ENCODE measurements at regions not wholly inside any gene's neighbourhood (a gene's known extent, or its start where the extent isn't known, plus 50 kb on each side); places are given as distances from the start of the nearest gene placed in this dataset.
"Not testable (repeated sequence)": the region's sequence is repeated elsewhere in the genome, so short reads cannot be mapped to it uniquely, and the experiment has no call there.

DNA sequence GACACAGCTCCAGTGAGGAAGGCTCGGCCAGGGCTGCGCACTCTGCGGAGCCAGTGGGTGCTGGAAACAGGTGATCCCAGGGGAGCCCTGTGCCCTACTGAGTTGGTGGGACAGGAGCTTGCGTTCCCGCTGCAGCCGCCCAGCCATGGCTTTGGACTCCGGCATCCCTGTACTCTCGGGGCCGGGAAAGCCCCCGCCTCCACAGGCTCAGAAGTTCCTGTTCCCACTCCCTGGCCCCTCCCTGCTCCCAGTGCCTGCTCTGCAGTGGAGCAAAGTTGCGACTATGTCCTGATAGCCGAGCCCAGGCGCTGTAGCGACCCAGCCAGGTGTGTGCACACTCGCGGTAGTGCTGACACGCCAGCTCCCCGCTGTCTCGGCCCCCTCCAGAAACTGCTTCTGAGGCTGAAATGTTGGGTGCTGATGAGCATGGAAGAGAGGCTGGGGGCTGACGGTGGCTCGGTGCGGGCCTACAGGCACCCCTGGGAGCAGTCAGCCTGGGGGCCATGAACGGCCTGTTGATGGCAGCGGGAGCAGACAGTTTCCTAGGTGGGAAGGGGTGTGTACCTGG, 344.6 kb upstream of the MGAT4C start:
- CTCF ChIA-PET: no interaction called here
- POLR2A ChIA-PET: no interaction called here
- DNase-seq: no peak
- Mint-ChIP-seq H3K27me3 (no peaks in the 10 kb centered on the region), H3K4me1 (no peaks in the 10 kb centered on the region), H3K4me3 (no peak overlapping the region), H3K27ac (no peak overlapping the region), H3K36me3 (ENCODE audit: low read depth) (no peaks in the 10 kb centered on the region), H3K9me3 (peaks cover 4% of the 10 kb centered on the region)

DNA sequence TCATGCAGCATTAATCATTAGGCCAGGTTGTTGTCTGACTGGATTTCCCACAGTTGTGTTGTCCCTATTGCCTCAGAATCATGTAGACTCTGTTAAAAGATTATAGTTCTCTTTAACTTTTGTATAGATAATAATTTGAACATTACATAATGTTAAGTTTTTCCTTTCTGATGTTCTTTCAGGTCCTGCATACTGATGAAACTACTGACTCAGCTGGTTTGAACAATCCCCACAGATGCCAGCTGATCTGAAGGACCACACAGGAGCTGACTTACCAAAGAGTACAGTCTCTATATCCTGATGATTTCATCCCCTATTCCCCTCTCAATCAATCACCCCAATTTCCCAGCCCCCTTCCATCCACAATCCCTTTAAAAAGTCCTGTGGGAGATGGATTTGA, 341.2 kb upstream of the MGAT4C start:
- Mint-ChIP-seq H3K9me3 (peaks cover 4% of the 10 kb centered on the region), H3K4me1 (no peaks in the 10 kb centered on the region), H3K27ac (no peak overlapping the region), H3K27me3 (no peaks in the 10 kb centered on the region), H3K4me3 (no peak overlapping the region), H3K36me3 (ENCODE audit: low read depth) (no peaks in the 10 kb centered on the region)
- CTCF ChIA-PET: no interaction called here
- POLR2A ChIA-PET: no interaction called here
- no peak for DNase-seq

DNA sequence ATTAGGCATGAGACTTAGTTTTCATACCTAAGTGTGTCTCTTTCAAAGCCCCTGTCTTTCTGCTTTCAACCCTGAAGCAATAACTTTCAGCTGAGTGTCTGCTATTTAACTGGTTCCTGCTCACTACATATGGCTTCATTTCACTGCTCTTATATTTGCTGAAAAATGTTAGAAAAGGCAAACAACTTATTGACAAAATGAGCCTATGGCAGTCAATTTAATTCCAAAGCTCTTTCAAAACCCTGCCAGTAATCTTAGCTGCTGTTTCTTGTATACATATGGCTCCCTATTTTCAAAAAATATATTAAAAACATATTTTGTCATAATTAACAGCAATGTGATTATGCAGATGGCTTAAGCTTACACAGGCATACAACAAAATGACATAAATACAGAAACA, 334.1 kb upstream of the MGAT4C start:
- Mint-ChIP-seq H3K27me3 (no peaks in the 10 kb centered on the region), H3K27ac (no peak overlapping the region)
- no peak for DNase-seq

DNA sequence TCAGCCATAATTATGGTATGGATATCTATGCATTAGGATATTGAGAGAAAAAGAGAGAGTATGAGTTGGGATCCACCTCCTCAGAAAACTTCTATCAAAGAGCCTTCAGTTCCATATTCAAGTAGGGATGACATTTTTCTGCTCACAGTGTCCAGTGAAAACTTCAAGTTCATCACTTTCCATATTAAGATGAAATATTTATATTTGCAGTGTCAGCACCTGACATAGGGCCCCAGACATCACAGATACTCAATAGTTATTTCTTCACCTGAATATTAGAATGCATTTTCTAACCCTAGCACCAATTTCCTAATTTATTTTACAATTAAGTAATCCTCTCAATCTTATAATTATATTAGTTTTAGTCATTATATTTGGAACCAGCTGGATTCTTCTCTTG, 318.0 kb upstream of the MGAT4C start:
- Mint-ChIP-seq H3K4me3 (no peak overlapping the region), H3K27me3 (no peaks in the 10 kb centered on the region), H3K27ac (no peak overlapping the region), H3K9me3 (peaks cover 2% of the 10 kb centered on the region), H3K4me1 (no peaks in the 10 kb centered on the region), H3K36me3 (ENCODE audit: low read depth) (no peaks in the 10 kb centered on the region)
- DNase-seq: no peak
- ChIA-PET CTCF (no interaction called here), POLR2A (no interaction called here)

More for the DNA sequence above, 334.1 kb upstream of the MGAT4C start:
- CTCF ChIA-PET: interaction anchor here (0.6 kb wide), 1 partner anchor 203 kb away, joined by 3 read pairs; no protein-coding TSS in a partner anchor
- Mint-ChIP-seq H3K4me1 (no peaks in the 10 kb centered on the region), H3K4me3 (no peak overlapping the region), H3K9me3 (no peaks in the 10 kb centered on the region), H3K36me3 (ENCODE audit: low read depth) (no peaks in the 10 kb centered on the region)
- POLR2A ChIA-PET: no interaction called here

DNA sequence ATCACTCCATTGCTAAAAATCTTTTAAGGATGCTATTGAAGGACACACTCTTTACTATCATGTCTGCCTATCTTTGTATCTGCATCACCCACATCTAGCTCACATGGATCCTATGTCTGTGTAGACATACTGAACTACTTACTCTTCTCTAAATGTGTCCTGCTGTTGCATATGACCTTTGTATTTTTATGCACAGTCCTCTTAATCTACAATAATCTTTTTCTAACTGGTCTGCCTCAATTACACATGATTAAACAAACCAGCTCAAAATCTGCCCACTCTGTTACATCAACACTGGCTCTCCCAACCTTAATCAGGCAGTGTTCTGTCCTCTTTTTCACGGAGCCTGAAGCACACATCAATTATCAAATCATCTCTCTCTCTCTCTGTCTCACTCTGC, 316.3 kb upstream of the MGAT4C start:
- Mint-ChIP-seq H3K9me3 (peaks cover 2% of the 10 kb centered on the region), H3K27ac (no peak overlapping the region), H3K4me1 (no peaks in the 10 kb centered on the region), H3K36me3 (ENCODE audit: low read depth) (no peaks in the 10 kb centered on the region), H3K4me3 (no peak overlapping the region), H3K27me3 (no peaks in the 10 kb centered on the region)
- POLR2A ChIA-PET: no interaction called here
- CTCF ChIA-PET: no interaction called here
- DNase-seq: no peak

DNA sequence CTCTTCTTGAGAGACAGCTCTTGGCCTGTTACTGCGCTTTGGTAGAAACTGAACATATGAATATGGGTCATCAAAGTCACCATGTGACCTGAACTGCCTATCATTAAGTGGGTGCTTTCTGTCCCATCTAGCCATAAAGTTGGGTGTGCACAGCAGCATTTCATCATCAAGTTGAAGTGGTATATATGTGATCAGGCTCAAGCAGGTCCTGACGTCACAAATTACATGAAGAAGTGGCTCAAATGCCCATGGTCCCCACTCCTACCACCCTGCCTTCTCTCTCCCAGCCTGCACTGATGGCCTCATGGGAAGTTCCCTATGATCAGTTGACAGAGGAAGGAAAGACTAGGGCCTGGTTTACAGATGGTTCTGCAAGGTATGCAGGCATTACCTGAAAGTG, 308.8 kb upstream of the MGAT4C start:
- ChIA-PET POLR2A (no interaction called here), CTCF (no interaction called here)
- no peak overlapping the region for H3K4me3 Mint-ChIP-seq
- no peak overlapping the region for H3K27ac Mint-ChIP-seq
- peaks cover 6% of the 10 kb centered on the region for H3K9me3 Mint-ChIP-seq
- H3K4me1 Mint-ChIP-seq: no peaks in the 10 kb centered on the region
- H3K36me3 Mint-ChIP-seq (ENCODE audit: low read depth): no peaks in the 10 kb centered on the region
- H3K27me3 Mint-ChIP-seq: no peaks in the 10 kb centered on the region
- DNase-seq: no peak

DNA sequence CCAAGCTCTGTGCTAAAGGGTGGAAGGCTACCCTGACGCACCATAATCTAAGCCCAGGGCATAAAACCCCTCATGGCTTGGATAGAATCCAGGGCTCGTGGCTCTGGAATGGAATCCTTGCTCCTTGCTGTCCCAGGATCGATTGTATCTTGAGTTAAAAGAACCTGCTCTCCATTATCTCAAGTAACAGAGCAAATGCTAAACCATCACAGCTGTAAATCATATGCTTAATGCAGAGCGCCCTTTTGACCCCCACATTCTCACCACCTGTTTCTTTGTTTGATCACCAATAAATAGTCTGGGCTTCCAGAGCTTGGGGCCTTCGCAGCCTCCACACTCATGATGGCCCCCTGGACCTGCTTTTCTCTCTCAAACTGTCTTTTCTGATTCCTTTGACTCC, 299.3 kb upstream of the MGAT4C start:
- CTCF ChIA-PET; H3K36me3 Mint-ChIP-seq (ENCODE audit: low read depth): not testable (repeated sequence)

DNA sequence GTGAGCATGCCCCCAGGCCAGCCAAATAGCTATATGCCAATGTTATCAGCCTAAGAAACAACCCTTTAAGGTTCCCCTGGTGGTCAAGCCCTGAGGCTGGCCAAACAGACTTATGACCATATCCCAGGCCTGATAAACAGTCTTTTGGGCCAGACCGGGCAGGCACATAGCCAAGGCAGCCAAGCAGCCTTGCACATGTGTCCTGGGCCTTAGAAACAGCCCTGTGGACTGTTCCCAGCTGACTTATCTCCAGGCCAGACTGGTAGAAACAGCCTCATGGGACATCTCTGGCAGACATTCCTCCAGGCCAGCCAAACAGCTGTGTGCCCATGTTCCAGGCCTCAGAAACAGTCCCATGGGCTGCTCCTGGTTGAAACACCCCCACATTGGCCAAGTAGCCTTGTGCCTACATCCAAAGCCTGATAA, 295.0 kb upstream of the MGAT4C start:
- Mint-ChIP-seq H3K27ac (no peak overlapping the region), H3K27me3 (no peaks in the 10 kb centered on the region), H3K9me3 (no peaks in the 10 kb centered on the region), H3K36me3 (ENCODE audit: low read depth) (no peaks in the 10 kb centered on the region), H3K4me1 (no peaks in the 10 kb centered on the region), H3K4me3 (no peak overlapping the region)
- POLR2A ChIA-PET: no interaction called here
- CTCF ChIA-PET: no interaction called here
- DNase-seq: no peak

More for the DNA sequence above, 299.3 kb upstream of the MGAT4C start:
- H3K4me1 Mint-ChIP-seq, H3K4me3 Mint-ChIP-seq, H3K27ac Mint-ChIP-seq, POLR2A ChIA-PET, H3K9me3 Mint-ChIP-seq, DNase-seq, H3K27me3 Mint-ChIP-seq: not testable (repeated sequence)

DNA sequence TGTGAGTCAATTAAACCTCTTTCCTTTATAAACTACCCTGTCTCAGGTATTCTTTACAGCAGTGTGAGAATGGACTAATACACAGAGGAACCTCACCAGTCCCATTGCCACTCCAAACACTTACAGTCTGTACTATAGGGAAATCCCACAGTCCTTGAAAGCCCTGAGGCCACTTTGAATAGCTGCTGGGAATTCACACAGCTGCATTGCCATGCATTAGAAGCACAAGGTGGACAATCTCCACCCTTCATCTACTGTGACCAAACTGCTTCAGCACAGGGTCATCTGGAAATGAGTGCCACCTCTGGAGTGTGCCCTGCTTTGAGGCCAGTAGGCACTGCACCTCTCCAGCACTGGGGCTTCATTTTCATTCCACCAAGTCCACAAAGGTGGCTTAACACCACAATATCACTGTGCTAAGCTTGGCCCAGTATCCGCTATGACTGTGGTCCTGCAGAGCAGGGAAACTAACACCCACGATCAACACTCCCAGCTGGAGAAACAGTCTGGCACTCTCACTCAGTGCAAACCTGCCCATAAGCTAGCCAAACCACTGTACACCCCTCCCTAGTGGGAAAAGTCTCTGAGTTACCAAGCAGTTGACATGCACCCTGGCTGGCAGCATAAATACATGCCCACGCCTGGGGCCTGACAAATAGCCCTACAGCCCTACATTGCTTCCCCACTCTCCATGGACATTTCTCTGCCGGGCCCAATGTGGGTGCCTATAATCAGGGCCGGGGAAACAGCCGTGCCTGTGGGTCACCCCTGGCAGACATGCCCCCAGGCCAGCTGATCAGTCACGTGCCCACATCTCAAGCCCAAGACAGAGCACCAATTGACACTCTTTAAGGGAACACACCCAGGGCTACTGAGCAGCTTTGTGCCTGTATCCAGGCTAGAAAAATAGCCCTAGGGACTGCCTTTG, 294.3 kb upstream of the MGAT4C start:
- Mint-ChIP-seq H3K27me3 (no peaks in the 10 kb centered on the region), H3K36me3 (ENCODE audit: low read depth) (no peaks in the 10 kb centered on the region), H3K27ac (no peak overlapping the region), H3K4me3 (no peak overlapping the region), H3K9me3 (no peaks in the 10 kb centered on the region), H3K4me1 (no peaks in the 10 kb centered on the region)
- no peak for DNase-seq
- ChIA-PET CTCF (no interaction called here), POLR2A (no interaction called here)

DNA sequence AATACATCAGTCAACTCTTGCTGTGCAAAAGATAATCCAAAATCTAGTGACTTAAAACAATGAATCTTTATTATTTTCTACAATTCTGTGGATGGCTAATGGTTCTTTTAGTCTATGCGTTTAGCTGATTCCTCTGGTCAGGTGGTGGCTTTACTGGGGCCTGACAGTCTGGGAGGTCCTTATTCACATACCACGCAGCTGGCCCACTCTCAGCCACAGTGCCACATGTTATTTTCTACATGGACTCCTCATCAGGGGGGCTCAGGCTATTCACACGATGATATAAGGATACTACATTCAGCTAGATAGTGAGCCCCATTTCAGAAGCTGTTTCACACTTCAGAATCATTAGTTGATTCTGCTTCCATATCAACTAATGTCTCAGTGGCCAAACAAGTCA, 287.5 kb upstream of the MGAT4C start:
- no peak for DNase-seq
- ChIA-PET CTCF (no interaction called here), POLR2A (no interaction called here)
- H3K4me1 Mint-ChIP-seq: no peaks in the 10 kb centered on the region
- H3K27me3 Mint-ChIP-seq: no peaks in the 10 kb centered on the region
- H3K4me3 Mint-ChIP-seq: no peak overlapping the region
- no peak overlapping the region for H3K27ac Mint-ChIP-seq
- no peaks in the 10 kb centered on the region for H3K9me3 Mint-ChIP-seq
- H3K36me3 Mint-ChIP-seq (ENCODE audit: low read depth): no peaks in the 10 kb centered on the region

DNA sequence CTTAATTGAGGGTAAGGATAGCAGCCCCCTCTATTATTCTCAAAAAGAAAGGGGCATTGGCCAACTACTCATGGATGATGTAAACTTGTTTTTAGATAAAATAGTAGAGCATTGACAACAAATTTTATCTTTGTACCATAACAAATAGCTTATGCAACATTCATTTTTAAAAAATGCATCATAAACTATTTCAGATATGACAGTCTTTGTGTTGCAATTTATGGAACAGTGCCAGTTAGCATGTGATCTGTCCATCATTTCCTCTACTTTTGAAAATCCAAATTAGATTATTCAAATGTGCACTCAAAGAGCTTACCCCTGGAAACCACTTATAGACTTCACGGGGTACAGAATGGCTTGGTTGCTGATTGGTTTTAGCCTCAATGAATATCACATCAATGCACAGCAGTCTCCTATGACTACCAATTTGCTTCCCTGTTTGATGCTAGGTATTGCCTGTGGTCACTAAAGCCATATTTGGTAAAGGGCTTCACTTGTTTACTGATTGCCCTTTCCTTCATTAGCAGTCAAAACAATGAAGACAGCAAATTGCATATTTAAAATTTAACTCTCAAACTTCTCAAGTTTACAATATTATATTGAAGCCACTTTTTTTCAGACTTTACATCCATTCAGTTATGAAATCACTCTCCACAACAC, 274.9 kb upstream of the MGAT4C start:
- Mint-ChIP-seq H3K27ac (no peak overlapping the region), H3K4me3 (no peak overlapping the region), H3K36me3 (ENCODE audit: low read depth) (no peaks in the 10 kb centered on the region), H3K9me3 (no peaks in the 10 kb centered on the region), H3K4me1 (no peaks in the 10 kb centered on the region), H3K27me3 (no peaks in the 10 kb centered on the region)
- CTCF ChIA-PET: no interaction called here
- no peak for DNase-seq
- POLR2A ChIA-PET: no interaction called here

DNA sequence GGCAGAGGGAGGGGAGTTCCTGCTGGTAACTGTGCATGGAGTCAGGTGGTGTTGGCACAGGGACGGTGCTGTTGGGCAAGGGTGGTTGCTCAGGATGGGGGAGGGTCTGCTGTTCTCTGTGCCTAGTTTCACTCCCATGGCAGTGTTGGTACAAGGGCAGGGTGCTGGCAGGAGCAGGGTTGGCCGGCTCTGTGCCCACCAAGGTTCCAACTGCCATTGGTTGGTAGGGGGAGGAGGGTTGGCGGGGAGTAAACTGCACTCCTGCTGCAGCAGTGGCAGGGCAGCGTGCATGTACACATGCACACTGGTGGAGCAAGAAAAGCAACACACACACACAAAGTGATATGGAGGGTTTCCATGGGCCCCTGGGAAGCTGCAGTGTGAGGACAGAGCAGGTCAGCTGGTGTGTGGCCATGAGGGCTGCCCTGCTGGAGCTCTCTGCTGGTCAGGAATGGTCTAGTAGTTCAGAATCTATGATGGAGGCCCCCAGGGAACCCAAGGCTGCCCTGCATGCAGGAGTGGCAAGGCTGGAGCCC, 269.9 kb upstream of the MGAT4C start:
- H3K36me3 Mint-ChIP-seq (ENCODE audit: low read depth): no peaks in the 10 kb centered on the region
- H3K27me3 Mint-ChIP-seq: no peaks in the 10 kb centered on the region
- no peak overlapping the region for H3K4me3 Mint-ChIP-seq
- H3K4me1 Mint-ChIP-seq: no peaks in the 10 kb centered on the region
- ChIA-PET CTCF (no interaction called here), POLR2A (no interaction called here)
- no peak overlapping the region for H3K27ac Mint-ChIP-seq
- DNase-seq: no peak
- peaks cover 21% of the 10 kb centered on the region for H3K9me3 Mint-ChIP-seq

DNA sequence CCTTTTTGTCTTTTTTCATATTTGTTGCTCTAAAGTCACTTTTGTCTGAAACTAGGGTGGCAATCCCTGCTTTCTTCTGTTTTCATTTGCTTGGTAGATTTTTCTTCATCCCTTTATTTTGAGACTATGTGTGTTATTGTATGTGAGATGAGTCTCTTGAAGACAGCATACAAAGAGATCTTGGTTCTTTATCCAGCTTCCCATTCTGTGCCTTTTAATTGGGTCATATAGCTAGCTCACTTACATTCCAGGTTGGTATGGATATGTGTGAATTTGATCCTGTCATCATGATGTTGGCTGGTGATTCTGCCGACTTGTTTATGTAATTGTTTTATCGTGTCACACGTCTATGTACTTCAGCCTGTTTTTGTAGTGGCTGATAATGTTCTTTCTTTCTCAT, 267.7 kb upstream of the MGAT4C start:
- Mint-ChIP-seq H3K4me3 (no peak overlapping the region), H3K27me3 (no peaks in the 10 kb centered on the region), H3K36me3 (ENCODE audit: low read depth) (no peaks in the 10 kb centered on the region), H3K4me1 (no peaks in the 10 kb centered on the region), H3K27ac (no peak overlapping the region), H3K9me3 (peaks cover 21% of the 10 kb centered on the region)
- POLR2A ChIA-PET: no interaction called here
- CTCF ChIA-PET: no interaction called here
- DNase-seq: no peak
